SK-N-SH (cell line): ENCODE measurements at regions not wholly inside any gene's neighbourhood (a gene's known extent, or its start where the extent isn't known, plus 50 kb on each side); places are given as distances from the start of the nearest gene placed in this dataset.

Experiments used
- CTCF ChIA-PET: fragments of 300-600, 350-600 bp; formaldehyde crosslinking; extraction: SDS; loops from one replicate; lab custom pipeline; 2021; lab: Yijun Ruan, JAX
- POLR2A ChIA-PET: fragments of 350-600 bp; sonication (Branson Sonifier 250); formaldehyde crosslinking; extraction: SDS; loops from one replicate; lab custom pipeline; 2020; ENCODE audit warnings: antibody characterized with exemption, inconsistent platforms; lab: Yijun Ruan, JAX
- DNase-seq: peaks from one replicate; pipeline ENCODE4 v3.0.0; 2012
- H2AFZ ChIP-seq: fragments of 200-600 bp; sonication (generic); 2 replicates; pipeline ENCODE4 v1.8.1; 2016; ENCODE audit warnings: antibody characterized with exemption, mild to moderate bottlenecking, low read depth
- H3F3A ChIP-seq: fragments of 200-600 bp; sonication (generic); replicated peaks from 2 replicates; pipeline ENCODE3; 2016; ENCODE audit warnings: antibody characterized with exemption, mild to moderate bottlenecking; ENCODE audit not compliant: insufficient read depth
- H3K27ac ChIP-seq, 2 experiments: fragments of 200-500 bp in 1 of 2; fragments of 200-600 bp in 1 of 2; sonication (Bioruptor generic) in 1 of 2; sonication (generic), shearing (Covaris generic) in 1 of 2; 2 replicates each; pipeline versions ENCODE4 v1.5.1 to v1.6.1; 2014 to 2016; ENCODE audit warnings: low read depth in 2 of 2, inconsistent platforms in 1 of 2, low read length in 1 of 2, mild to moderate bottlenecking in 1 of 2, mixed read lengths in 1 of 2
- H3K27me3 ChIP-seq: fragments of 200-600 bp; sonication (generic), shearing (Covaris generic); 2 replicates; pipeline ENCODE4 v1.6.1; 2016; ENCODE audit warnings: mixed run types; ENCODE audit not compliant: insufficient read depth
- H3K36me3 ChIP-seq, 2 experiments: fragments of 200-500 bp in 1 of 2; fragments of 200-600 bp in 1 of 2; sonication (Bioruptor generic) in 1 of 2; sonication (generic) in 1 of 2; replicated peaks in 1 of 2; 2 replicates each; pipeline versions ENCODE3 to v1.5.1; 2014 to 2016; ENCODE audit warnings: low read length in 1 of 2, mild to moderate bottlenecking in 1 of 2; ENCODE audit not compliant: insufficient read depth in 2 of 2, control insufficient read depth in 1 of 2
- H3K4me1 ChIP-seq, 2 experiments: fragments of 200-500 bp in 1 of 2; fragments of 200-600 bp in 1 of 2; sonication (Bioruptor generic) in 1 of 2; sonication (generic), shearing (Covaris generic) in 1 of 2; 2 replicates each; pipeline versions ENCODE4 v1.5.1 to v1.6.1; 2014 to 2016; ENCODE audit warnings: low read depth in 1 of 2, low read length in 1 of 2, mixed run types in 1 of 2; ENCODE audit not compliant: insufficient read depth in 2 of 2, control insufficient read depth in 1 of 2
- H3K4me2 ChIP-seq: fragments of 200-600 bp; sonication (generic), shearing (Covaris generic); 2 replicates; pipeline ENCODE4 v1.6.1; 2017; ENCODE audit warnings: mixed run types
- H3K4me3 ChIP-seq, 2 experiments: fragments of 200-500 bp in 1 of 2; fragments of 200-600 bp in 1 of 2; sonication (Bioruptor generic) in 1 of 2; sonication (generic), shearing (Covaris generic) in 1 of 2; 2 replicates each; pipeline versions ENCODE4 v1.5.1 to v1.8.1; 2014 to 2016; ENCODE audit warnings: low read depth in 2 of 2, inconsistent platforms in 1 of 2, low read length in 1 of 2, mild to moderate bottlenecking in 1 of 2, mixed read lengths in 1 of 2, moderate library complexity in 1 of 2
- H3K79me2 ChIP-seq: fragments of 200-600 bp; sonication (generic); 2 replicates; pipeline ENCODE4 v1.8.1; 2017; ENCODE audit warnings: mild to moderate bottlenecking; ENCODE audit not compliant: insufficient read depth
- H3K9ac ChIP-seq: fragments of 200-600 bp; sonication (generic); 2 replicates; pipeline ENCODE4 v1.6.1; 2017; ENCODE audit warnings: mixed run types
- H3K9me2 ChIP-seq: fragments of 200-600 bp; sonication (generic); 2 replicates; pipeline ENCODE4 v1.6.1; 2017; ENCODE audit warnings: mixed run types
- H3K9me3 ChIP-seq: fragments of 200-600 bp; sonication (generic); 2 replicates; pipeline ENCODE4 v1.6.1; 2017; ENCODE audit warnings: mixed run types, mild to moderate bottlenecking, moderate library complexity
- H4K20me1 ChIP-seq: fragments of 200-600 bp; sonication (generic); 2 replicates; pipeline ENCODE4 v1.6.1; 2017; ENCODE audit warnings: mild to moderate bottlenecking, mixed run types; ENCODE audit not compliant: insufficient read depth
- CHD2 ChIP-seq: fragments of 150-350 bp; IDR thresholded peaks from 2 replicates; pipeline ENCODE4 v1.6.1; 2018; ENCODE audit warnings: low read length; ENCODE audit not compliant: partially characterized antibody
- CTCF ChIP-seq: fragments of 200-600 bp; sonication (generic); IDR thresholded peaks from 2 replicates; pipeline ENCODE4 v1.6.1; 2017; ENCODE audit warnings: antibody characterized with exemption, mild to moderate bottlenecking, moderate library complexity
- EP300 ChIP-seq, 2 experiments: IDR thresholded peaks; 2 replicates each; pipeline versions ENCODE4 v1.4.0 to v1.6.1; 2012; ENCODE audit warnings: borderline replicate concordance in 1 of 2, low read depth in 1 of 2, low read length in 1 of 2
- FOSL2 ChIP-seq: IDR thresholded peaks from 2 replicates; pipeline ENCODE4 v1.4.0; 2012; ENCODE audit warnings: low read depth, mild to moderate bottlenecking, moderate library complexity, borderline replicate concordance
- FOXM1 ChIP-seq: IDR thresholded peaks from 2 replicates; pipeline ENCODE4 v1.4.0; 2012; ENCODE audit warnings: low read depth, mild to moderate bottlenecking
- GABPA ChIP-seq: IDR thresholded peaks from 2 replicates; pipeline ENCODE4 v1.4.0; 2012; ENCODE audit warnings: low read depth, mild to moderate bottlenecking
- JUND ChIP-seq: IDR thresholded peaks from 2 replicates; pipeline ENCODE4 v1.4.0; 2012
- MAX ChIP-seq: IDR thresholded peaks from 2 replicates; pipeline ENCODE4 v1.4.0; 2012; ENCODE audit warnings: low read depth
- MEF2A ChIP-seq: IDR thresholded peaks from 2 replicates; pipeline ENCODE4 v1.4.0; 2012; ENCODE audit warnings: low read depth, borderline replicate concordance
- POLR2AphosphoS5 ChIP-seq: IDR thresholded peaks from 2 replicates; pipeline ENCODE4 v1.6.1; 2012; ENCODE audit warnings: low read depth, low read length
- RCOR1 ChIP-seq: fragments of 150-350 bp; IDR thresholded peaks from 2 replicates; pipeline ENCODE4 v1.6.1; 2017; ENCODE audit warnings: antibody characterized with exemption, low read length
- REST ChIP-seq: IDR thresholded peaks from 2 replicates; pipeline ENCODE4 v1.6.1; 2012; ENCODE audit warnings: mild to moderate bottlenecking, low read depth, low read length, moderate library complexity
- SMC3 ChIP-seq: IDR thresholded peaks from 2 replicates; pipeline ENCODE4 v1.6.1; 2012; ENCODE audit warnings: low read depth, low read length, improper control_type of control experiment
- TAF1 ChIP-seq: IDR thresholded peaks from 2 replicates; pipeline ENCODE4 v1.6.1; 2012; ENCODE audit warnings: low read depth, mild to moderate bottlenecking, low read length, moderate library complexity, borderline replicate concordance
- TCF12 ChIP-seq: IDR thresholded peaks from 2 replicates; pipeline ENCODE4 v1.4.0; 2012
- TEAD4 ChIP-seq: IDR thresholded peaks from 2 replicates; pipeline ENCODE4 v1.4.0; 2012; ENCODE audit warnings: mild to moderate bottlenecking, borderline replicate concordance; ENCODE audit not compliant: insufficient read depth
- USF2 ChIP-seq: fragments of 150-350 bp; IDR thresholded peaks from 2 replicates; pipeline ENCODE4 v1.6.1; 2017; ENCODE audit warnings: antibody characterized with exemption, low read length, low read depth, borderline replicate concordance
- ZBTB33 ChIP-seq: IDR thresholded peaks from 2 replicates; pipeline ENCODE4 v1.4.0; 2012; ENCODE audit warnings: low read depth, borderline replicate concordance
- WGBS: methylation state at CpG from one replicate; pipeline ENCODE4 v1.1.6; 2017; ENCODE audit warnings: low lambda C conversion rate; 5-methylcytosine and 5-hydroxymethylcytosine counted together

- TF ChIP-seq SMC3: no peak
- no peak for TF ChIP-seq MEF2A
- no peak for TF ChIP-seq ZBTB33
- TF ChIP-seq EP300 (IDR thresholded peaks at IDR 0.05; ENCODE audit: borderline replicate concordance in 1 of 2, low read depth in 1 of 2, low read length in 1 of 2): no peak
- TF ChIP-seq TEAD4: no peak
These were observed 357.4 kb downstream of the PSAT1 start (continued) for GRCh38 chr9:78654324-78654723.

GRCh38 chr9:78663369-78663768 is 366.4 kb downstream of the PSAT1 start:
- Histone ChIP-seq H3K79me2 (no peaks in the 10 kb centered on the region), H3K4me1 (no peaks in the 10 kb centered on the region; a peak in 2 of 4 replicates), H3K36me3 (no peaks in the 10 kb centered on the region), H3K4me3 (no peak overlapping the region), H2AFZ (no peak overlapping the region), H3K9me2 (no peaks in the 10 kb centered on the region), H3K27me3 (no peaks in the 10 kb centered on the region), H3K27ac (no peak overlapping the region), H3K9me3 (no peaks in the 10 kb centered on the region), H3F3A (peaks cover 19% of the 10 kb centered on the region), H3K4me2 (no peak overlapping the region), H4K20me1 (no peaks in the 10 kb centered on the region), H3K9ac (no peak overlapping the region)
- ChIA-PET POLR2A (no interaction called here), CTCF (interaction anchor here (1.2 kb wide), 1 partner anchor 11 kb away, joined by 4 read pairs; no protein-coding TSS in a partner anchor)
- no peak for DNase-seq
- 83% methylated on average over 3 of the region's 3 CpGs for WGBS
- no peak for TF ChIP-seq TEAD4
- TF ChIP-seq MEF2A: no peak
- no peak for TF ChIP-seq FOXM1
- no peak for TF ChIP-seq USF2
- no peak for TF ChIP-seq CHD2

- no peaks in the 10 kb centered on the region for H4K20me1 ChIP-seq
- H3K9ac ChIP-seq: no peak overlapping the region
- ChIA-PET CTCF (no interaction called here), POLR2A (no interaction called here)
- peaks cover 24% of the 10 kb centered on the region for H3F3A ChIP-seq
- H3K4me2 ChIP-seq: no peak overlapping the region
- no peak for DNase-seq
- WGBS: 94% methylated on average over 2 of the region's 2 CpGs
- H3K4me3 ChIP-seq: no peak overlapping the region
- H3K79me2 ChIP-seq: no peaks in the 10 kb centered on the region
- H2AFZ ChIP-seq: no peak overlapping the region
- H3K27ac ChIP-seq: no peak overlapping the region
- H3K9me3 ChIP-seq: no peaks in the 10 kb centered on the region
- H3K27me3 ChIP-seq: no peaks in the 10 kb centered on the region
- H3K9me2 ChIP-seq: no peaks in the 10 kb centered on the region
- no peaks in the 10 kb centered on the region for H3K36me3 ChIP-seq
- no peaks in the 10 kb centered on the region; a peak in 2 of 4 replicates for H3K4me1 ChIP-seq
- TF ChIP-seq TAF1: no peak
- no peak for TF ChIP-seq MAX
- TF ChIP-seq SMC3: no peak
- TF ChIP-seq RCOR1: no peak
- TF ChIP-seq TEAD4: no peak
- TF ChIP-seq FOSL2: no peak
- no peak for TF ChIP-seq CHD2
- no peak for TF ChIP-seq TCF12
- no peak for TF ChIP-seq CTCF
- no peak for TF ChIP-seq REST
- no peak for TF ChIP-seq POLR2AphosphoS5
- no peak for TF ChIP-seq GABPA
- TF ChIP-seq JUND: no peak
- TF ChIP-seq FOXM1: no peak
- TF ChIP-seq MEF2A: no peak
These were observed 367.4 kb downstream of the PSAT1 start for GRCh38 chr9:78664370-78664769.
